DND-41 (cell line): ENCODE measurements at regions not wholly inside any gene's neighbourhood (a gene's known extent, or its start where the extent isn't known, plus 50 kb on each side); places are given as distances from the start of the nearest gene placed in this dataset.

ENCODE experiments used
- ATAC-seq: fragments of 200-7000 bp; cut with Tn5 transposase; 3 replicates; pipeline ENCODE4 v1.9.1; 2021; ENCODE audit warnings: low read depth; ENCODE audit not compliant: insufficient read depth
- DNase-seq: peaks from one replicate; pipeline ENCODE4 v3.0.0-alpha.2; 2020
- H2AFZ ChIP-seq: 2 replicates; pipeline ENCODE4 v1.6.0; 2012; ENCODE audit warnings: low read depth, low read length
- H3K27ac ChIP-seq: 2 replicates; pipeline ENCODE4 v1.5.1; 2012; ENCODE audit warnings: low read length, inconsistent platforms
- H3K27me3 ChIP-seq: fragments of 200-600 bp; sonication (generic); 2 replicates; pipeline ENCODE4 v1.6.0; 2012; ENCODE audit warnings: low read length, mild to moderate bottlenecking, inconsistent platforms; ENCODE audit not compliant: insufficient read depth, poor library complexity
- H3K36me3 ChIP-seq: 2 replicates; pipeline ENCODE4 v1.5.1; 2012; ENCODE audit warnings: low read length, inconsistent platforms; ENCODE audit not compliant: insufficient read depth
- H3K4me1 ChIP-seq: 2 replicates; pipeline ENCODE4 v1.5.1; 2012; ENCODE audit warnings: mild to moderate bottlenecking, low read length; ENCODE audit not compliant: insufficient read depth
- H3K4me2 ChIP-seq: 2 replicates; pipeline ENCODE4 v1.6.0; 2012; ENCODE audit warnings: mild to moderate bottlenecking, moderate library complexity, low read length, inconsistent platforms; ENCODE audit not compliant: insufficient read depth
- H3K4me3 ChIP-seq, 2 experiments: fragments of 200-600 bp in 1 of 2; shearing (Covaris generic) in 1 of 2; 2 replicates each; pipeline ENCODE4 v1.5.1; 2012 to 2016; ENCODE audit warnings: inconsistent platforms in 2 of 2, low read length in 2 of 2, mild to moderate bottlenecking in 2 of 2, low read depth in 1 of 2, moderate library complexity in 1 of 2
- H3K79me2 ChIP-seq: 2 replicates; pipeline ENCODE4 v1.6.0; 2012; ENCODE audit warnings: low read length, inconsistent platforms; ENCODE audit not compliant: insufficient read depth
- H3K9ac ChIP-seq: 2 replicates; pipeline ENCODE4 v1.6.0; 2012; ENCODE audit warnings: low read depth, mild to moderate bottlenecking, inconsistent platforms, low read length, moderate library complexity
- H3K9me3 ChIP-seq: 2 replicates; pipeline ENCODE4 v1.5.1; 2012; ENCODE audit warnings: low read length, moderate library complexity, mild to moderate bottlenecking, inconsistent platforms; ENCODE audit not compliant: insufficient read depth, severe bottlenecking
- H4K20me1 ChIP-seq: 2 replicates; pipeline ENCODE4 v1.6.0; 2012; ENCODE audit warnings: low read length; ENCODE audit not compliant: insufficient read depth
- CTCF ChIP-seq: IDR thresholded peaks from 2 replicates; pipeline ENCODE4 v1.5.1; 2012; ENCODE audit warnings: borderline replicate concordance, low read length, moderate library complexity, mild to moderate bottlenecking; ENCODE audit not compliant: poor library complexity, severe bottlenecking; ENCODE audit errors: extremely low read depth
- EZH2 ChIP-seq: IDR thresholded peaks from 3 replicates; pipeline ENCODE4 v1.6.1; 2012; ENCODE audit warnings: borderline replicate concordance, low read depth, mild to moderate bottlenecking, moderate library complexity, low read length, inconsistent platforms; ENCODE audit not compliant: severe bottlenecking

GRCh38 chr2:48039209-48039990 is 133.1 kb upstream of the FBXO11 start:
- Histone ChIP-seq H3K4me2 (no peak overlapping the region), H3K9me3 (no peaks in the 10 kb centered on the region), H3K27me3 (peaks cover 6% of the 10 kb centered on the region), H3K79me2 (no peaks in the 10 kb centered on the region), H3K36me3 (no peaks in the 10 kb centered on the region), H3K27ac (no peak overlapping the region), H3K9ac (no peak overlapping the region), H2AFZ (no peak overlapping the region), H4K20me1 (no peaks in the 10 kb centered on the region), H3K4me3 (no peak overlapping the region), H3K4me1 (no peaks in the 10 kb centered on the region)
- DNase-seq (no peak), ATAC-seq (no peak)
- TF ChIP-seq EZH2, result no peak
- no peak for TF ChIP-seq CTCF

- ATAC-seq (no peak), DNase-seq (no peak)
- Histone ChIP-seq H3K9me3 (no peaks in the 10 kb centered on the region), H3K79me2 (no peaks in the 10 kb centered on the region), H3K9ac (no peak overlapping the region), H3K4me3 (no peak overlapping the region), H4K20me1 (no peaks in the 10 kb centered on the region), H3K4me2 (no peak overlapping the region), H3K27ac (no peak overlapping the region), H3K4me1 (no peaks in the 10 kb centered on the region), H2AFZ (no peak overlapping the region), H3K27me3 (peaks cover 6% of the 10 kb centered on the region), H3K36me3 (no peaks in the 10 kb centered on the region)
- TF ChIP-seq CTCF (no peak), EZH2 (no peak)
These were observed 136.9 kb upstream of the FBXO11 start for GRCh38 chr2:48043131-48043700.

- Histone ChIP-seq H4K20me1 (no peaks in the 10 kb centered on the region), H3K4me3 (no peak overlapping the region), H3K27ac (no peak overlapping the region), H3K9ac (no peak overlapping the region), H2AFZ (no peak overlapping the region), H3K4me1 (no peaks in the 10 kb centered on the region), H3K27me3 (peaks cover 6% of the 10 kb centered on the region), H3K36me3 (no peaks in the 10 kb centered on the region), H3K79me2 (no peaks in the 10 kb centered on the region), H3K4me2 (no peak overlapping the region), H3K9me3 (no peaks in the 10 kb centered on the region)
- ATAC-seq (no peak), DNase-seq (no peak)
- TF ChIP-seq EZH2 (no peak), CTCF (no peak)
These were observed 137.4 kb upstream of the FBXO11 start for GRCh38 chr2:48043746-48044145.
